ENCODE measurements at regions not wholly inside any gene's neighbourhood (a gene's known extent, or its start where the extent isn't known, plus 50 kb on each side); places are given as distances from the start of the nearest gene placed in this dataset.
"Not testable (repeated sequence)": the region's sequence is repeated elsewhere in the genome, so short reads cannot be mapped to it uniquely, and the experiment has no call there.

DNA sequence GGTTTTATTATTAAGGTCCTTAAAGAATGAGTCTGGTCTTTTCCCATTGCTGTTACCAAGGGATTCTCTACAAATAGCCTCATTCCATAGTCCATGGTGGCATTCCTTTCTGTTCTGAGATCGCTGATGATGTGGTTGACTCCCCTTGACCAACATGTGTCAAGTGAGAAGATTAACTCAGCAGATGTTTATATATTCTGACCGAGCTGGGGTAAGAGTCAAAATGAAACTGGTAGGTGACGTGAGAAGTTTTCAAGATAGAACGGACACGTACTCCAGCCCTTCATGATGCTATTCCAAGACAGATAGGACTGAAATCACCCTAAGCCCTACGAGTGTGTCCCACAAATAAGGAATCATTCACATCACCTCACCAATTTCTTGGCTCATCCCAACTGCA, 155.5 kb upstream of the WWC1 start:
- no peak overlapping the region for H3K27ac Mint-ChIP-seq

DNA sequence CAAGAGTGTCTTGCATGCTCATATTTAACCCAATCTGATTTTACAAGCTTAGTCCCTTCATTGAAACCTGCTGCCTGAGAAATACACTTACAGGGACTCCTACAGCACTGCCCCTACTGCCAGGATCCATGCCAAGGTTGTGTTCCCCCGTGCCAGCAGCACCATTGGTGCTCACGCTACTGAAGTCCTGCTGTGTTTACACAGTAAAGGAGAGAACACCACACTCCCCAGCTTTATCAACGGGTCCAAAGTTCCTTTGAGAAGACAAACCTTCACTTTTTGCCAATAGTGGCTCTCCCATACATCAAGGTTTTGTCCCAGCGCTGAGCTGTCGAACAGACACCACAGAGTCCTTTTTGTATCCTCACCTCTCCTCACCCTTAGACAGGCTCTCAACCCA, 155.1 kb upstream of the WWC1 start:
- H3K36me3 Mint-ChIP-seq (ENCODE audit: low read depth) = no peaks in the 10 kb centered on the region
- H3K4me3 Mint-ChIP-seq = no peak overlapping the region
- DNase-seq (ENCODE audit: low spot score) = no peak
- H3K9me3 Mint-ChIP-seq = no peaks in the 10 kb centered on the region
- H3K4me1 Mint-ChIP-seq (ENCODE audit: low read depth) = no peaks in the 10 kb centered on the region
- no peak overlapping the region for H3K27ac Mint-ChIP-seq
- H3K27me3 Mint-ChIP-seq (ENCODE audit: low read depth) = peaks cover 7% of the 10 kb centered on the region

More for the DNA sequence above, 155.5 kb upstream of the WWC1 start:
- no peaks in the 10 kb centered on the region for H3K36me3 Mint-ChIP-seq (ENCODE audit: low read depth)
- H3K27me3 Mint-ChIP-seq (ENCODE audit: low read depth) = peaks cover 7% of the 10 kb centered on the region
- no peaks in the 10 kb centered on the region for H3K9me3 Mint-ChIP-seq
- H3K4me1 Mint-ChIP-seq (ENCODE audit: low read depth) = no peaks in the 10 kb centered on the region
- no peak overlapping the region for H3K4me3 Mint-ChIP-seq
- no peak for DNase-seq (ENCODE audit: low spot score)

DNA sequence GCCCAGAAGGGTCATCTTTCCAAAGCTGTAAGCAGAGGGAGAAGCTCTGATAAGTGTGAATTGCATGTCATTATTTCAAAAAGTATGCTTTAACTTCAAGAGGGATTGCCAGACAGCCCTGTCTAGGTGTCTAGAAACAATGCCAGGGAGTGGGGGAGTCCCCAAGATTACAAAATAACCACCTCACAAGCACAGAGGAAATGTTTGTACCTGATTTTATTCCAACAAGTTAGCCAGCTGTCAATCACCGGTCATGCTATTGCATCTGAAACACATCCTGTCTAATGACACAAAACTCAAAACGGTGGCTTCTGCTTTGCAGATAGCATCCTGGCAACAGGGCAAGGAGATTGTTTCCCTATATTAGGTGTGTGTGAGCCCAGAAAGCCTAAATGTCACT, 154.2 kb upstream of the WWC1 start:
- Mint-ChIP-seq H3K4me1 (ENCODE audit: low read depth) (no peaks in the 10 kb centered on the region), H3K4me3 (no peak overlapping the region), H3K9me3 (no peaks in the 10 kb centered on the region), H3K27ac (no peak overlapping the region), H3K36me3 (ENCODE audit: low read depth) (no peaks in the 10 kb centered on the region), H3K27me3 (ENCODE audit: low read depth) (peaks cover 6% of the 10 kb centered on the region)
- DNase-seq (ENCODE audit: low spot score) = no peak

DNA sequence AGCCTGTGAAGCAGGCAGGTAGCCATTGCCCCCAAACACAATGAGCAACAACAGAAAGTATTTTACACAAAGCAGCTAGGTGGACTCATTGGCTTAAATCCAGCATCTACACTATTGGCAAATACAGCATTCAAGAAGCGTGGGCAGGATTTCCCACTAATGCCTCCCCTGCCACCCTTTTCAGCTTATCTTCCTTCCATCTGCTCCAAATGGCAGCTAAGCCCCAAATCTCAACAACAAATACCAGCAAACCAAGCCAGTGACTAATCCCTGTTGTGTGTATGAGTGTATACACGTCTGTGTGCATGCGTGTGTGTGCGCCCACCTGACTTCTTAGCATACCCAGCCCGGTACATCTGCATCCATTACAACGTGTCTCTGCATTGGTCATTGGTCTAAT, 151.2 kb upstream of the WWC1 start:
- Mint-ChIP-seq H3K27ac (no peak overlapping the region), H3K4me1 (ENCODE audit: low read depth) (no peaks in the 10 kb centered on the region), H3K36me3 (ENCODE audit: low read depth) (no peaks in the 10 kb centered on the region), H3K27me3 (ENCODE audit: low read depth) (no peaks in the 10 kb centered on the region), H3K9me3 (no peaks in the 10 kb centered on the region), H3K4me3 (no peak overlapping the region)
- no peak for DNase-seq (ENCODE audit: low spot score)

DNA sequence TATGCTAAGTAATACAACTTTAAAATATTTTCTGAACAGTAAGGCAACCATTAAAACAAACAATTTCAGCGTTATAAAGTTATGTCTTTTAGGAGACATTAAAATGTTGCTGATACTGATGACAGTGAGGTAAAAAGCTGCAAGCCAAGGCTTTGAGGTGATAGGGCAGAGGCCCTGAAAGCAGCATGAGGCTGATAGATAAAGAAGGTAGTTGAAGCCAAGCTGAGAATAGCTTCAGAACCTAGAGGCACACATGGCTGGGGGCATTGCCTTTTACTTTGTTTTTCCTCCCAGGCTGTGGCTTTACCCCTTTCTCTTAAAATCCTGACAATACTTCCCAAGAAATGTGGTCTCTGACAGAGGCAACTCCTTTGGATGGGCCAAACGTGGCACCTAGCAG, 149.0 kb upstream of the WWC1 start:
- no peaks in the 10 kb centered on the region for H3K27me3 Mint-ChIP-seq (ENCODE audit: low read depth)
- H3K27ac Mint-ChIP-seq = no peak overlapping the region
- no peak for DNase-seq (ENCODE audit: low spot score)
- H3K4me3 Mint-ChIP-seq = no peak overlapping the region
- H3K36me3 Mint-ChIP-seq (ENCODE audit: low read depth) = no peaks in the 10 kb centered on the region
- no peaks in the 10 kb centered on the region for H3K9me3 Mint-ChIP-seq
- H3K4me1 Mint-ChIP-seq (ENCODE audit: low read depth) = no peaks in the 10 kb centered on the region

DNA sequence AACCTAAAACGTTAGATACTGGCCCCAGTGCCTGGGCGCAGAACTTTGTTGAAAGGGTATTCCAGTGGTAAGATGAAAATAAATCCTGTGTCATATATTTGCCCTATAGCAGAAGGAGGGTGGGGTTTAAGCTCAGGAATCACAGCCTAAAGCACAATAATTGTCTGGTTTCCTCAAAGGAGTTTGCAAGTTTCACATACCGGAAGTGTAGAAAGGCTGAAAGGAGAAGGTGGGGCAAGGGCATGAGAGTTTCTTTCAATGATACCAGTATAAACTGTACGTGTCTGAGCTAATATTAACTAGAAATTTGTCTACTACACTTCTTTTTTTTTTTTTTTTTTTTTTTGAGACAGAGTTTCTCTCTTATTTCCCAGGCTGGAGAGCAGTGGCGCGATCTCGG, 147.9 kb upstream of the WWC1 start:
- not testable (repeated sequence) for H3K27ac Mint-ChIP-seq; H3K27me3 Mint-ChIP-seq (ENCODE audit: low read depth); H3K9me3 Mint-ChIP-seq; DNase-seq (ENCODE audit: low spot score); H3K4me1 Mint-ChIP-seq (ENCODE audit: low read depth); H3K36me3 Mint-ChIP-seq (ENCODE audit: low read depth); H3K4me3 Mint-ChIP-seq

DNA sequence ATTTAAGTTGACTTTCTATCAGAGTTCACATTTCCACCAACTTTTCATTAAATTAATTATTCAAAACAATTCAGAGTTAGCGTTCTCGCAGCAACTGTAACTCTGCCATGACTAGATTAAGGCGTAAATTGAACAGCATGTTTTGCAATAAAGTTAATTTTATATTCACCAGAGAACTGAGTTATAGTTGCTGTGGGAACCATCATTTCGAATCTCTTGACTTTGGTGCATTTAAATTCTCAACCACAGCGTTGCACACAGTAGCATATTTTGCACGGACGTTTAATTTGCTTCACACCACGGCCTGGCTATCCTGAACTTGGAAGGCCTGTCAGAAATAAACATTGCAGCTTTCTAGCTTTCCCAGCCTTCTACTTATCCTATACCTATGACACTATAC, 144.3 kb upstream of the WWC1 start:
- H3K27me3 Mint-ChIP-seq (ENCODE audit: low read depth) = no peaks in the 10 kb centered on the region
- no peaks in the 10 kb centered on the region for H3K9me3 Mint-ChIP-seq
- no peak overlapping the region for H3K27ac Mint-ChIP-seq
- no peak for DNase-seq (ENCODE audit: low spot score)
- H3K36me3 Mint-ChIP-seq (ENCODE audit: low read depth) = no peaks in the 10 kb centered on the region
- no peak overlapping the region for H3K4me3 Mint-ChIP-seq
- H3K4me1 Mint-ChIP-seq (ENCODE audit: low read depth) = no peaks in the 10 kb centered on the region

DNA sequence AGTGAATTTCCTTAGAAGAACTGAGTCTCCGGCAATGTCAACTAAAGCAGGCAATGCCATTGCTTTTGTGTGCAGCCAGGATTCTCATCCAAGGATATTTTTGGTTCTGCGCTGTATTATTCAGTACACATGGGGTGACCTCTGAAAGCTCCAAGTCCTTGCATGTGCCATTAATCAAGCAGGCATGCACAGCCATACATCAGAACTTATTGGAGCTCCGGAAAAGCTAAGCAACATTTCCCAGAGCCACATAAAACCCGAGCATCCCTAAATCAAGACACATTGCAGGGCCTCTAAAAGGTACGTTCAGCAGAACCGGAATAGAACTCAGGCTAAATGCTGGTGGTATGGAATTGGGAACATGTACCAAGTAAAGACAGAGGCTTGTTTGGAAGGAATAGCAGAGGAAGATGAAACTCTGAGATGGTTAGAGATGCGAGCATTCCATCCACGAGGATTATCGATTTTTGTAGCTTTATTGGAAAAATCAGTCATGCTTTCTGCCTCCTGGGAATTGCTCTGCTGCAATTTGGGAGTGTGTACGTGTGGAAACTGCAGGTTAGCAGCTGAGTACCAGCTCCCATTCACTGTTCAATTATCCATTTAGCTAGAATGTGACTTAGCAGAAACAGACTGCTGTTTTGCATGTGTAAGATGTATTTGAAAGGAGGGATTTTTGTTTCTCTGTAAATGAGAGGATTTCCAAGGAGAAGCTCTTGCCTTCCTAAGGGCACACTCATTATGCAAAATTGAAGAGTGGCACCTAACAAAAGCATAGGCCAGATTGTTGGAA, 143.7 kb upstream of the WWC1 start:
- H3K27ac Mint-ChIP-seq = no peak overlapping the region
- no peak overlapping the region for H3K4me3 Mint-ChIP-seq
- H3K9me3 Mint-ChIP-seq = no peaks in the 10 kb centered on the region
- no peaks in the 10 kb centered on the region for H3K27me3 Mint-ChIP-seq (ENCODE audit: low read depth)
- H3K36me3 Mint-ChIP-seq (ENCODE audit: low read depth) = no peaks in the 10 kb centered on the region
- H3K4me1 Mint-ChIP-seq (ENCODE audit: low read depth) = no peaks in the 10 kb centered on the region
- no peak for DNase-seq (ENCODE audit: low spot score)

DNA sequence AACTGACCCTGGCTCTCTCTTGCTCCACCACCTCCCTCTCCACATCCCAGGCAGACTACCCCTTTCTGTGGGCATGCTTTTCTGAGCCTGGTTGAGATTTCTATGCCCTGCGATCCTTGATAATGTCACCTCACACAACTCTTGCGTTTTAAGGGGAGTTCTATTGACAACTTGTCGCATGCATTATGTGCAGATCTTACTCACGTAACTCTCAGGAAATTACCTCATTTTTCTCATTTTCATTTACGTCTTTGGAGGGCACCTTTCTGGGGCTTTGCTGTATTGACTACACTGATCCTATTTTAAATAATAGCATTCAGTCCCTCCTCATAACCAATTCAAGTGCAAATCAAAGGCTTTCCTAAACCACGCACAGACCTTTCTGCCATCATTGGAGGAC, 140.4 kb upstream of the WWC1 start:
- H3K4me3 Mint-ChIP-seq = no peak overlapping the region

DNA sequence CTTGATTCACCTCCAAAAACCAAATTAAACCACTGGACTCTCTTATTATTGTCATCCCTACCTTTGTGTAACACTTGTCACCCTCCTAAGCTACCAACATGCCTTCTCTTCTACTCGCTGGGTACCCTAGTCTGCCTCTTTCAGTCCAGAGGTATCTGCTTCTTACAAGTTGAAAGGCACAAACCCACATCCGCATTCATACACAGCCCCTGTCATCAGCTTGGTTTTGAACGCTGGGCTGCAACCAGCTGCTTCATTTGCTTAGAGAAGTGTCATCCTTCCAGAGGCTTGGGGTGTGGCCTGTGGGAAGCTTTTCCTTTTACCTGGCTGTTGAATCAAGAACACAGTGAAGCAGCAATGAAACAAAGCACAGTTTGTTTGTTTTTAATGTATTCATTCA, 138.8 kb upstream of the WWC1 start:
- no peaks in the 10 kb centered on the region for H3K27me3 Mint-ChIP-seq (ENCODE audit: low read depth)
- no peak for DNase-seq (ENCODE audit: low spot score)
- no peaks in the 10 kb centered on the region for H3K9me3 Mint-ChIP-seq
- H3K4me3 Mint-ChIP-seq = no peak overlapping the region
- no peaks in the 10 kb centered on the region for H3K4me1 Mint-ChIP-seq (ENCODE audit: low read depth)
- H3K27ac Mint-ChIP-seq = no peak overlapping the region
- no peaks in the 10 kb centered on the region for H3K36me3 Mint-ChIP-seq (ENCODE audit: low read depth)

More for the DNA sequence above, 140.4 kb upstream of the WWC1 start:
- Mint-ChIP-seq H3K36me3 (ENCODE audit: low read depth) (no peaks in the 10 kb centered on the region), H3K27me3 (ENCODE audit: low read depth) (no peaks in the 10 kb centered on the region), H3K9me3 (no peaks in the 10 kb centered on the region), H3K27ac (no peak overlapping the region), H3K4me1 (ENCODE audit: low read depth) (no peaks in the 10 kb centered on the region)
- no peak for DNase-seq (ENCODE audit: low spot score)

DNA sequence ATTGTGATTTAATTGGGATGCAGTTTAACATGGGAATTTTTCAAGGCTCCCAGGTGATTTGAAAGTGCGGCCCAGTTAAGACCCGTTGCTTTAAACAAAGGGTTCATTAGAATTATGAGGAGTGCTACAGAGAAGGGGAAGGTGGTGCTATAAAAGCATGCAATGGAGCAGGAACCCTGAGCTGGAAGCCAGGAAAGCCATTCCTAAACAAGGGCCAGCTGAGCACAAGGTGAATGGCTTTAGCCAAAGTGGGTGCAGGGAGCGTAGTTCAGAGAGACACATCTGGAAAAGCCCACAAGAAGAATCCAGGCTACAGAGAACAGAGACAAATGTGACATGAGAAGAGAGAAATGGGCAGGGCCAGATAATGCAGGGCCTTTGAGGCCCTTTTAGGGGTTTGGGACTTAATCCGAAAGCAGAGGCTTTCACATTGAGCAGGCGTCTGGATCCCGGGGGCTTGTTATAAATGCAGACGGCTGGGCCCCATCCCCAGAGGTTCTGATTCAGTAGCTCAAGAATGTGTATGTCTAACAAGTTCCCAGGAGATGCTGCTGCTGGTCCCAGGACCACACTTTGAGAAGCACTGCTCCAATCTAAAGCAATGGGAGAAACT, 138.1 kb upstream of the WWC1 start:
- H3K27me3 Mint-ChIP-seq (ENCODE audit: low read depth) = no peaks in the 10 kb centered on the region
- H3K27ac Mint-ChIP-seq = no peak overlapping the region
- H3K4me3 Mint-ChIP-seq = no peak overlapping the region
- H3K9me3 Mint-ChIP-seq = no peaks in the 10 kb centered on the region
- H3K36me3 Mint-ChIP-seq (ENCODE audit: low read depth) = no peaks in the 10 kb centered on the region
- H3K4me1 Mint-ChIP-seq (ENCODE audit: low read depth) = no peaks in the 10 kb centered on the region
- no peak for DNase-seq (ENCODE audit: low spot score)

DNA sequence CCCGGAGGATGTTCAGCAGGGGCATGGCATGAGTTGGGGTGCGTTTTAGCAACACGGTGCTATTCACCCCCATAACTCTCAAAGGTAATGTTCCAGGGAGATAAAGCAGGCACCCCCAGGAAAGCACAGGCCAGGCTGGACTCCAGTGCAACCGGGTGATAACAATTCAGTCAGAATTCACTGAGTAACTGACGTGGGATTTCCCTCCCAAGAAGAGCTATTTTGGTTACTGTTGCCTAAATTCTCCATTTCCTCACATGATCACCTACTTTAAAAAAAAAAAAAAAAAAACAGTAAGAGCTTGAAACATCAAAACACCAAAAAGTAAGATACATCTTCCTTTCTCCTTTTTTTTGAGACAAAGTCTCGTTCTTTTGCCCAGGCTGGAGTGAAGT, 137.6 kb upstream of the WWC1 start:
- Mint-ChIP-seq H3K4me3 (no peak overlapping the region), H3K27me3 (ENCODE audit: low read depth) (no peaks in the 10 kb centered on the region), H3K36me3 (ENCODE audit: low read depth) (no peaks in the 10 kb centered on the region), H3K27ac (no peak overlapping the region), H3K9me3 (no peaks in the 10 kb centered on the region), H3K4me1 (ENCODE audit: low read depth) (no peaks in the 10 kb centered on the region)
- DNase-seq (ENCODE audit: low spot score) = no peak

DNA sequence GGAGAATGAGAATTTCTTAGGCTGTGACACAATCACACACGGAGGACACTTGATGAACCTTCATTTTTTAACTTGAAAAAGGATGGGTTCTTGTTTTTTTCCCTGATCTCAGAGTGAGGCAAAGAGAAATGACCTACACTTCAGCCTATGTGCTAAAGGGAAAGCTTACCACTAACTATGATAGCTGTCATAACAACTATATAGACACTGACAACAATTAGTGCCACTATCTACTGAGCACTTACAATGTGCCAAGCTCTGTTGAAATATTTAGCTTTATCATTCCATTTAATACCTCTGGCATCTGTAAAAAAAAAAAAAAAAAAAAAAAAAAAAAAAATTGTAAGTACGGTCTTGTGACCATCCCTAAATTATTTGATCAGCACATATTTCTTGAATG, 135.9 kb upstream of the WWC1 start:
- Mint-ChIP-seq H3K36me3 (ENCODE audit: low read depth) (no peaks in the 10 kb centered on the region), H3K4me3 (no peak overlapping the region), H3K27ac (no peak overlapping the region), H3K27me3 (ENCODE audit: low read depth) (peaks cover 2% of the 10 kb centered on the region), H3K4me1 (ENCODE audit: low read depth) (no peaks in the 10 kb centered on the region), H3K9me3 (no peaks in the 10 kb centered on the region)
- no peak for DNase-seq (ENCODE audit: low spot score)

DNA sequence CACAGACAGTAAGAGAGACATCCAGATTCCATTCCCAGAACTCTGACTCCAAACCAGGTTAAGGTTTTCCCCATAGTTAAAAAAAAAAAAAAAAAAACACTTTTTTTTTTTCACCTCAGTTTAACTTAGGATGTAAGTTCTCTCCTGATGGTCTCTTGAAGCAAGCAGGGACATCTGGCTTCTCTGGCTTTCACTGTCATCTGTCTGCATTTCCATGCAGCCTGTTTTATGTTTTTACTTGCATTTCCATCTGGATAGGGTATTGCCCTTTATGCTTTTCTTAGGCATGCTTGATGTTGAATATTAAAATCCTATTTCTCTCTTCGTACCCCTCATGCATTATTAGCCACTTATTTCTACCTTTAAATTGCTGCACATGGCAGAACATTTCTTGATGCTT, 135.3 kb upstream of the WWC1 start:
- peaks cover 2% of the 10 kb centered on the region for H3K27me3 Mint-ChIP-seq (ENCODE audit: low read depth)
- DNase-seq (ENCODE audit: low spot score) = no peak
- no peaks in the 10 kb centered on the region for H3K36me3 Mint-ChIP-seq (ENCODE audit: low read depth)
- H3K4me1 Mint-ChIP-seq (ENCODE audit: low read depth) = no peaks in the 10 kb centered on the region
- H3K9me3 Mint-ChIP-seq = no peaks in the 10 kb centered on the region
- no peak overlapping the region for H3K27ac Mint-ChIP-seq
- no peak overlapping the region for H3K4me3 Mint-ChIP-seq

DNA sequence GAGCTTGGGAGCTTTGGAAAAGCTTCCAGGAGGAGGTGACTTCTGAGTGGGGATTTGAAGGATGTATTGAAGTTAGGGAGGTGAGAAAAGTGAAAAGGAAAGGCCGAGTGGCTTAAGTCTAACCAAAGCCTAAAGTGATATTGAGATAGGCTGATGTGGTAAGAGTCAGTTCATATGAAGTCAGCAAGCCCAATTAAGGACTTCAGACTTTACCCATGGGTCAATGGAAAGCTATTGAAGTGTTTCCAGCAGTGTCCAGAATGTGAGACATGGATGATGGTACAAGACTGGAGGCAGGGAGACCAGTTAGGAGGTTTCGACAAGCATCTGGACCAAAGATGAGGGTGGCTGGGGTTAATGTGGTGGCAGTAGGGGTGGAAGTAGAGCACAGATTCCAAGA, 134.3 kb upstream of the WWC1 start:
- DNase-seq (ENCODE audit: low spot score) = no peak
- Mint-ChIP-seq H3K27ac (no peak overlapping the region), H3K9me3 (no peaks in the 10 kb centered on the region), H3K4me3 (no peak overlapping the region), H3K4me1 (ENCODE audit: low read depth) (no peaks in the 10 kb centered on the region), H3K36me3 (ENCODE audit: low read depth) (no peaks in the 10 kb centered on the region), H3K27me3 (ENCODE audit: low read depth) (peaks cover 2% of the 10 kb centered on the region)
